ENCODE measurements at regions not wholly inside any gene's neighbourhood (a gene's known extent, or its start where the extent isn't known, plus 50 kb on each side); places are given as distances from the start of the nearest gene placed in this dataset.

DNA sequence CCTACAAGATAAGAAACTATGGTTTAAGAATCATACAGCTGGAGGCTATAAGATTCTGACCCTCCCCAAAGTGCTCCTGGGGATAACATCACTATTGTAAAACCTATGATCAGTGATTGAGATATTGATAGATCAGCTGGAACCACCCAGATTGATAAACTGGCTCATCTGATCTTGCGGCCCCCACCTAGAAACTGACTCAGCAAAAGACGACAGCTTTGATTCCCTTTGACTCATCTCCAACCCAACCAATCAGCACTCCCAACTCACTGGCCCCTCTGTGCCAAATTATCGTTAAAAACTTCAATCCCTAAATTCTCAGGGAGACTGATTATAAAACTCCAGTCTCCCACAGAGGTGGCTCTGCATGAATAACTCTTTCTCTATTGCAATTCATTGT, 106.4 kb downstream of the SCP2D1 start:
- no peak overlapping the region for H3K4me2 ChIP-seq (ENCODE audit: control insufficient read depth, extremely low read depth, insufficient read depth, low read depth, low read length)
- no peaks in the 10 kb centered on the region for H3K9me1 ChIP-seq (ENCODE audit: control insufficient read depth, extremely low read depth, insufficient read depth, low read length)
- H2AFZ ChIP-seq (ENCODE audit: control insufficient read depth, low read length) = no peak overlapping the region
- no peak overlapping the region for H3K4me3 ChIP-seq (ENCODE audit: control insufficient read depth in 2 of 3, extremely low read depth in 1 of 3, insufficient read depth in 2 of 3, low read depth in 1 of 3, low read length in 3 of 3)
- H3K27me3 ChIP-seq (ENCODE audit: control insufficient read depth, extremely low read depth, insufficient read depth, low read length) = no peaks in the 10 kb centered on the region
- H3K9me3 ChIP-seq (ENCODE audit: control insufficient read depth, low read depth, low read length) = no peaks in the 10 kb centered on the region
- TF ChIP-seq CTCF (optimal IDR thresholded peaks at IDR 0.05 in 1 of 3, IDR thresholded peaks at IDR 0.05 in 1 of 3, conservative IDR thresholded peaks at IDR 0.05 in 1 of 3; ENCODE audit: extremely low read depth in 1 of 3, insufficient read depth in 2 of 3, low read length in 3 of 3) (no peak), EZH2 (IDR thresholded peaks at IDR 0.05; ENCODE audit: low read length) (no peak)
- H3K79me2 ChIP-seq (ENCODE audit: control insufficient read depth, insufficient read depth, low read length) = no peaks in the 10 kb centered on the region
- H3K36me3 ChIP-seq (ENCODE audit: control insufficient read depth in 2 of 2, extremely low read depth in 1 of 2, insufficient read depth in 2 of 2, low read length in 2 of 2) = no peaks in the 10 kb centered on the region
- H3K27ac ChIP-seq (ENCODE audit: control insufficient read depth, insufficient read depth, low read length) = no peak overlapping the region
- DNase-seq (ENCODE audit: low read depth, low spot score) = no peak
- dilution Hi-C loops (cut with MboI; ENCODE audit: extremely low pct_ligation_motif_present, low sequenced_read_pairs) = no loop called here
- H4K20me1 ChIP-seq (ENCODE audit: control insufficient read depth, extremely low read depth, insufficient read depth, low read length) = no peaks in the 10 kb centered on the region
- FAIRE-seq = no peak
- H3K4me1 ChIP-seq (ENCODE audit: control insufficient read depth, extremely low read depth, insufficient read depth, low read length) = no peaks in the 10 kb centered on the region
- no peak overlapping the region for H3K9ac ChIP-seq (ENCODE audit: control insufficient read depth, extremely low read depth, insufficient read depth, low read length)

DNA sequence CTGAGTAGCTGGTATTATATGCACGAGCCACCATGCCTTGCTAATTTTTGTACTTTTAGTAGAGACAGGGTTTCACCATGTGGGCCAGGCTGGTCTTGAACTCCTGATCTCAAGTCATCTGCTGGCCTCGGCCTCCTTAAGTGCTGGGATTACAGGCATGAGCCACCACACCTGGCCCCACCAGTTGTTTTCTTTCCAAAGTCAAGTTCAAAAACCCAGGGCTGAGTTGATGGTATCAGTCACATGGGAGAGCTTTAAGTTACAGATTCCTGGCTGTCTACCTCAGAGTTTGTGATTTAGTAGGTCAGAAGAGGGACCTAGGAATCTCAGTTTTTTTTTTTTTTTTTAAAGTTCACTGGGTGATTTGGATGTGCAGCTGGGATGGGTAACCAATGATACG, 107.7 kb downstream of the SCP2D1 start:
- no peak overlapping the region for H3K4me3 ChIP-seq (ENCODE audit: control insufficient read depth in 2 of 3, extremely low read depth in 1 of 3, insufficient read depth in 2 of 3, low read depth in 1 of 3, low read length in 3 of 3)
- no peak overlapping the region for H2AFZ ChIP-seq (ENCODE audit: control insufficient read depth, low read length)
- TF ChIP-seq EZH2 (IDR thresholded peaks at IDR 0.05; ENCODE audit: low read length) (no peak), CTCF (optimal IDR thresholded peaks at IDR 0.05 in 1 of 3, IDR thresholded peaks at IDR 0.05 in 1 of 3, conservative IDR thresholded peaks at IDR 0.05 in 1 of 3; ENCODE audit: extremely low read depth in 1 of 3, insufficient read depth in 2 of 3, low read length in 3 of 3) (no peak)
- H3K9ac ChIP-seq (ENCODE audit: control insufficient read depth, extremely low read depth, insufficient read depth, low read length) = no peak overlapping the region
- no peak overlapping the region for H3K4me2 ChIP-seq (ENCODE audit: control insufficient read depth, extremely low read depth, insufficient read depth, low read depth, low read length)
- no peaks in the 10 kb centered on the region for H4K20me1 ChIP-seq (ENCODE audit: control insufficient read depth, extremely low read depth, insufficient read depth, low read length)
- H3K4me1 ChIP-seq (ENCODE audit: control insufficient read depth, extremely low read depth, insufficient read depth, low read length) = no peaks in the 10 kb centered on the region
- no peaks in the 10 kb centered on the region for H3K27me3 ChIP-seq (ENCODE audit: control insufficient read depth, extremely low read depth, insufficient read depth, low read length)
- no peak for DNase-seq (ENCODE audit: low read depth, low spot score)
- H3K36me3 ChIP-seq (ENCODE audit: control insufficient read depth in 2 of 2, extremely low read depth in 1 of 2, insufficient read depth in 2 of 2, low read length in 2 of 2) = no peaks in the 10 kb centered on the region
- dilution Hi-C loops (cut with MboI; ENCODE audit: extremely low pct_ligation_motif_present, low sequenced_read_pairs) = no loop called here
- FAIRE-seq = no peak
- no peaks in the 10 kb centered on the region for H3K9me3 ChIP-seq (ENCODE audit: control insufficient read depth, low read depth, low read length)
- H3K9me1 ChIP-seq (ENCODE audit: control insufficient read depth, extremely low read depth, insufficient read depth, low read length) = no peaks in the 10 kb centered on the region
- H3K79me2 ChIP-seq (ENCODE audit: control insufficient read depth, insufficient read depth, low read length) = no peaks in the 10 kb centered on the region
- no peak overlapping the region for H3K27ac ChIP-seq (ENCODE audit: control insufficient read depth, insufficient read depth, low read length)
